Hindlimb muscle (tissue), 1 donor: ENCODE measurements at regions not wholly inside any gene's neighbourhood (a gene's known extent, or its start where the extent isn't known, plus 50 kb on each side); places are given as distances from the start of the nearest gene placed in this dataset.
"Not testable (repeated sequence)": the region's sequence is repeated elsewhere in the genome, so short reads cannot be mapped to it uniquely, and the experiment has no call there.

ENCODE experiments used
- DNase-seq: peaks from one replicate; pipeline ENCODE4 v3.0.0-alpha.2; 2013

DNA sequence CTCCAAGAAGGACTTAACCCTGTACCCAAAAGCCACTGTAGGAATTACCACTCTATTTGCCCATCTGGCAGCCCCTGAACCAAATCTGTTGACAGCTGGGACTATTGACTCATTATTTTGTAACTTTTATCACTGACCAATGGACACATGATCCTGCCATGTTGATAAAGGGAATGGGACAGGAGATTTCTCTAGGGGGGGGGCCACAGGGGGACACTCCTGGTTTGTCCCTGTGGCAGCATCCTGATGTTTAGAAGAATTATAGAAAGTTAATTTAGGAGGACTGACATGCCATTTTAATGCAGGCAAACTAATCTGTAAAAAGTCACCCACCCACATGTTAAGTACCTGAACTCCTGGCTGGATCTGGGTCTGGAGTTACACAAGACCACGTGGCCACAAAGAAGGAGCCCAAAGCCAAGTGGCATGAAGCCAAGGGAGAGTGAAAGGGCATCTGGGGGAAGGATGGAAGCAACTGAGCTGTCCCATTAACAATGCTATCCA is 558.1 kb downstream of the ETS1 start:
- no peak for DNase-seq

DNA sequence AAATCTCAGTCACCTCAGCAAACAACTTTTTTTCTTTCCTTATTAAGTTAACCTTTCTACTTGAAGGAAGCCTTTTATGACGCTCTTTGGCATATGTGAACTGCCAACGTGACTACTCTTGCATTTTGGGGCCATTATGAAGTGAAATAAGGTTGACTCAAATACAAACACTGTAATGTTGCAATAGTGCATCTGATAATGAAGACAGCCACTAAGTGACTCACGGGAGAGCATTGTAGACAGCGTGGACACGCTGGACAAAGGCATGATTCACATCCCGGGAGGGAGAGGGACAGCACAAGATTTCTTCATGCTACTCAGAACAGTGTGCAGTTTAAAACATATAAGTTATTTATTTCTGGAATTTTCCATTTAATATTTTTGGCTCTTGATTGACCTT is 560.8 kb downstream of the ETS1 start:
- no peak for DNase-seq

DNA sequence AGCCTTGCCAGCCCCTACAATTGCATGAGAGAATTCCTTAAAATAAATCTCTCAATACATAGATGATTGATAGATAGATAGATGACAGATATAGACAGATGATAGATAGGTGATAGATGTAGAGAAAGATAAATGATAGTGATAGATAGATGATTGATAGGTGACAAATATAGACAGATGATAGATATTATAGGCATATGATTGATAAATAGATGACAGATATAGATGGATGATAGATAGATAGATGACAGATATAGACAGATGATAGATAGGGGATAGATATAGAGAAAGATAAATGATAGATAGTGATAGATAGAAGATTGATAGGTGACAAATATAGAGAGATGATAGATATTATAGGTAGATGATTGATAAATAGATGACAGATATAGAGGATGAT is 564.6 kb downstream of the ETS1 start:
- no peak for DNase-seq

DNA sequence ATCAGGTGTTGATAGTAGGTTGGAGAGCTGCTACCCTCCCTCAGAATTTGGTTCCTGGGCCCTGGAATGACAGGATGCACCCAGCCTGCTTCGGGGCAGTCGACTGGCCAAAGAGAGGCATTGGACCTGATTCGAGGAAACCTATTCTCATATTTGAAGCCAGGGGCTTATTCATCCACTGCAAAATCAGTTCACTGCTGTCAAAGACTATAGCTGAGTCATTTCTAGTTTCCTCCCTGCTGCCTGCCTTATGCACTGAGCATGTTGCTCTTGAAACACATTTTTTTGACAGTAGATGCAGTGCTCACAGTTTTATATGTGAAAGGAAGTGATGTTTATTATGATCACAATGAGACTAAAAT is 565.4 kb downstream of the ETS1 start:
- DNase-seq, result no peak

DNA sequence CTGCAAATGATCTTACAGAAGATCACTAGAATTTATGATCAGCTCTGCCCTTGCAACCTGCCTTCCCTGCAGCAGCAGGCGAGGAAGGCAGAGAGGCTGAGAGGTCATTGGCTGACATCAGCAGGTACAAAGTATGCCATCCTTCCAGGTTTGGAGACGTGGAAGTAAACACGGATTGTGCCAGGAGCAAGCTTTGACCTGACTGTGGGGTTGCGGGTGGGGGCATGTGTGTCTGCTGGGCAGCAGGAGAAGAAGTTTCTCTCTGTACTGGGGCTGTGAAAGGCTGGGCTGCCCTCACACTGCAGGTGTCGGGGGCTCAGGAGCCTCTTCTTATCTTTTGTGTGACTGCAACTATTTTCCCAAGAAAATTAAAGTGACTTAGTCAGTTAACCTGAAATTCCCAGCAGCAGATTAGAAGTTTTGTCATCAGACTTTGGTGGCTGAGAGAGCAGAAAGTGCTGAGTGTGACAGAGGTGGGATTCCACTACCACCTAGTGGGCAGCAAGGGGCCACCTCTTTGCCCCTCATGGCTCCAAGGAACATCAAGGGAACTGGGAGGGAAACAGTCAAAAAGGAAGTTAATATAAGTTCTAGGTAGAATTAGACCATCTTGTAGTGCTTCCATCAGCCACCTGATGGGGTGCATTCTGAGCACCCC is 565.9 kb downstream of the ETS1 start:
- no peak for DNase-seq

DNA sequence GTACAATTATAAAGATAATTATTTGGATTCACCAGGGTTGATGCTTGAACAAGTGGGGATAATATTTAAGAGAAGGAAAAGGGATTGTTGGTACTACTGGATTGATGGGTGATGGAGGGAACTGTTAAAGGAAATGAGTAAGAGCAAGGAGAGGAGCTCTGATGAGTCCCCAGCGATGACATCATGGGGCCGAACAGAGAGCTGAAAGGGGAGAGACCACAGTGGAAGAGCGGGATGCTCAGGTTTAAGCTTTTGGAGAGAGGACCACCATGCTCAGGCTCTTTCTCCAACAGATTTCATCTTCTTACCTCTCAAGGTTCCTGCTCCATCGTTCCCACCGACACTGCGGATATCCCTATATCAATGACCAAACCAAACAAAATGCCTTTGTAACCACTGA is 568.7 kb downstream of the ETS1 start:
- no peak for DNase-seq

GRCh38 chr11:128005562-128005961 is 581.8 kb downstream of the ETS1 start:
- no peak for DNase-seq

GRCh38 chr11:127998421-127998820 is 588.9 kb downstream of the ETS1 start:
- DNase-seq, result no peak

- DNase-seq, result no peak
These were observed 589.8 kb downstream of the ETS1 start for GRCh38 chr11:127997594-127997993.

DNA sequence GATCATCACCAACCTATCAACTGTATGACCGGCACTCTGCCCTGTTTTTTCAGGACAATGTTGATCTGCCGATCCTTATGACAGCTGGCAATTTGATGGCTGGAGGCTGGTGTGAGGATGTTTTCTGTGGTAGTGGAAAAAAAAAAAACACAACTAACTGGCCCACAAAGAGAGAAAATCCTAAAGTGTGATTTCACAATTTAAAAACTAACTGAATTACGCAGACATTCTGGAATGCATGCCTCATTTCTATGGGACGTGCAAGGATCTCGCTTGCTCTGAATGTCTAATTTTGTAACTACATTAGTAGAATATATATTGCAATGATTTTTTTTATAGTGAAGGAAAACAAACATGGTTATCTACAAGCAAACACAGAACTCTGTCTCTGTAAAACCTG is 590.5 kb downstream of the ETS1 start:
- DNase-seq, result no peak

- no peak for DNase-seq
These were observed 591.4 kb downstream of the ETS1 start for GRCh38 chr11:127995921-127996320.

GRCh38 chr11:127994736-127995135 is 592.6 kb downstream of the ETS1 start:
- DNase-seq, result no peak

GRCh38 chr11:127993788-127994187 is 593.6 kb downstream of the ETS1 start:
- no peak for DNase-seq

DNA sequence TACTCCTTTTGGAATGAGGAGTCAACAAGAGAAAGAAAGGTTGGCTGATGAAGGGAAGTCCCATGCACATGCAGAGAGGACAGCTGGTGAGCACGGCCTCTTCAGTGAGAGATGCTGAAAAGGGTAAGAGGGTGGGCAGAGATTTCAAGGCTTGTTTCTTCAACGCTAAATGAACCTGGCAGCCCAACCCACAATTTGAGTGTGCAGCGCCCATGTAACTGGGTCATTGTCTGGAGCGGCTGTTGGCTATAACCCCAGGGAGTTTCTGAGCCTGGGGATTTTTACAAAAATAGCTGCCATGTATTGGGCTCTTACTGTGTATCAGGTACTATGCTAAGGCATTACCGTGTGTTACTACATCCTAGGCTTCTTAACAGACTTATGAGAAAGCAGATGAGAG is 594.1 kb downstream of the ETS1 start:
- no peak for DNase-seq

DNA sequence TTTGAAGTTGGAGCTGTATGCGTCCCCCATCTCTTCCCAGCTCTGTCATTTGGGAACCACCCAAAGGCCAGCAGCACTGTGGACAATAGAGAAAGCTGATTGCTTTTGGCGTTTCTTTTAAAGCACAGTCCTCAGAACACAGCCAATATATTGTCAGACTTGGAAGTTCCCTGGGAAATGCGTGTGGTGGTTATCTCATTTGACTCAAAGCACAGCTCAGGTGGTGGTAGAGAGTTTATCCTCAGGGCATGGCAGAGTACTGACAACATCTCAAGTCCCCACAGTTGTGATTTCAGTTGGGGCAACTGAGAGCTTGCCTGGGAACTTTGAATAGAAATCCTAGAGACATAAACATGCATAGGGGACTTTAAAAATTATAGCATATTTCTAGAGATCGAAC is 601.3 kb downstream of the ETS1 start:
- DNase-seq, result no peak

- no peak for DNase-seq
These were observed 614.5 kb downstream of the ETS1 start for GRCh38 chr11:127972816-127973215.

DNA sequence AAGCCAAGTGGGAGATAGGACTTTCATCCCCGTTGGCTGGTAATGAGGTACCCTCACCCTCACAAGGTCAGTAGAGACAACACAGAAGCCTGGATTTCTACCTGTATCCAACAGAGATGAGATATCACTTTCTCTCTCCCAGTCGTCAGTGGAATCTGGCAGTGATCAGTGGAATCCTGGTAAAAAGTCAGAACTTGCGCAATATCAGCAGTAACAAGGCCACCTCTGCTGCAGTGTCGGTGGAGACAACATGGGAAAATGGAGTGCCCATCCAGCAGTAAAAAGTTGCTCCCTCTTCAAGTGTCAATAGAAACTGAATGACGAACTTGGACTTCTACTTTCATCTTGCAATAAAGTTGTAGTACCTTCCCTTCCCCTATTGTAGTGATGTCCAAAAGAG is 615.9 kb downstream of the ETS1 start:
- DNase-seq, result no peak

- no peak for DNase-seq
These were observed 620.5 kb downstream of the ETS1 start for GRCh38 chr11:127966821-127967220.

- DNase-seq, result no peak
These were observed 621.3 kb downstream of the ETS1 start for GRCh38 chr11:127965939-127966668.

DNA sequence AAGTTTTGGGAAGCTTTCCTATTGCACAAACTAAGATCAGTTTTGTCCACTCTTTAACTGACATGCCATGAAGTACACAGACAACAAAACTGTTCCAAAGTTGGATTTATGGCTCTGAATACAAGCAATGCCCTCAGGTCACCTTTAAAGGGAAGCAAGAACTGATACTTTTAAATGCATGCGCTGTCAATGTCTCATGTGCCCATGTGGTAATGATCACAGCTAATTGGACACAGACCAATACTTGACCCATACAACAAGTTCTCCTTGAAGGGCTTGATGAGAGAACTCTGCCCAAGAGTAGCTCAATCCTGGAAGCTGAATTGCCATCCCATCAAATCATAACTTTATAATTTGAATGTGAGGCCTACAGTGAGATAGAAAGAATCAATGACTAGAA is 624.9 kb downstream of the ETS1 start:
- no peak for DNase-seq

DNA sequence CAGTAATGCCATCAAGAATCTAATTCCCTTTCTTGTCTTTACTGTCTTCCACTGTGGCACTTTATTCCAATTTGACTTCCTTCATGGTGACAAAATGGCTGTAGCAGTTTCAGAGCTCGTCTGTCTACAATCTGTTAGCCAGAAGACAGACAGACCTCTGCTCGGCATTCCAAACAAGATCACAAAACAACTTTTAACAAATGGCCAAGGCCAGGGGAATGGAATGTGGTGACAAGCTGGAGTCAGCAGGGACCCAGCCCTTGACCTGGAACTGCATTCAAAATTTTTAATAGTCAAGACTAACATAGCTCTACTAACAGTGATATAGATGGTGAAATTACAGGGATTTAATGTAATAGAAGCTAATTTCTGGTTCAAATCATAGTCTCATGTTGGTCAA is 637.2 kb downstream of the ETS1 start:
- DNase-seq, result no peak

DNA sequence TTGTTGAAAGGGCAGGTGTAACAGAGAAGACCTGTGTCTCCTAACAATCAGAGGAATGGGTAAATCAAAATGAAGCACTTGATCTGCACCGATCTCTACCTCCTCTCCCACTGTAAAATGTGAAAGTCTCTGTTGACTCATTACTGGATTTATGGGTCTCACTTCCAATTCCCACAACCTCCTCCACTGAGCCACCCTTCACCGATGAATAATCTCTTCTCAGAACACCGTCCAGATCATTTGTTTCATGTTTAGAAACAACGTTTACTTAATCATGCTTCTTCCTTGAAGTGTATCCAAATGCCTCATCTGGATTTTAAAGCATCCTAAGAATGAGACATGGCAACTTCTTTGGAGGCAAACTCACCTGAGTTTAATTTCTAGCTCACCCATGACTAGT is 643.6 kb downstream of the ETS1 start:
- DNase-seq, result no peak

GRCh38 chr11:127943152-127943551 is 644.2 kb downstream of the ETS1 start:
- no peak for DNase-seq

DNA sequence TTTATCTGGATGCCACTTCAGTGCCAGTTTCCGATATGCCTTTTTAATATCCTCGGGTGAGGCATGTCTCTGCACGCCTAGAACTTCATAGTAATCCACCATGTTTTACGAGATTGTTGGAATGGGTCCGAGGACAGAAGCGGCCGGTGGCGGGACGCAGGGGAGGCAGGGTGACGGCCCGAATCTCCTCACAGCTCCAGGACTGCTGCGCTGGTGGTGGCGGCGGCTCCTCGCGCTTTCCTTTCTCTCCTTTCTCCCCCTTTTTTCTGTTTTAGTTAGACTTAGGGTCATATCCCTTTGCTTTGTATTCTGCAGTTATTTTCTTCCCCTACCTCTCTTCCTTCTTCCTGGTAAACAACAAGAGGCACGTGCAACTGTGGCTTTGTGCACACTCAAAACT is 645.8 kb downstream of the ETS1 start:
- DNase-seq, result not testable (repeated sequence)

- DNase-seq, result no peak
These were observed 648.4 kb downstream of the ETS1 start for GRCh38 chr11:127939000-127939399.
